Stimulated activated naive CD8-positive, alpha-beta T cell treated with anti-CD3 and anti-CD28 coated beads, Interleukin-15, amount 100 ng/mL, for 72 hours (primary cell): ENCODE measurements at regions not wholly inside any gene's neighbourhood (a gene's known extent, or its start where the extent isn't known, plus 50 kb on each side); places are given as distances from the start of the nearest gene placed in this dataset.
"Not testable (repeated sequence)": the region's sequence is repeated elsewhere in the genome, so short reads cannot be mapped to it uniquely, and the experiment has no call there.

ENCODE experiments used
- ATAC-seq: fragments of 150-1000 bp; cut with Tn5 transposase; 2 replicates; pipeline ENCODE4 v1.10.0; 2021; ENCODE audit warnings: mild to moderate bottlenecking, moderate library complexity
- DNase-seq, 2 donors: peaks; one replicate each; pipeline ENCODE4 v3.0.0; 2021 to 2022
- H3K27ac Mint-ChIP-seq, 2 donors: one replicate each; pipeline ENCODE4 v1.8.0; 2022; ENCODE audit warnings: mild to moderate bottlenecking in 2 of 2, mixed read lengths in 2 of 2, moderate library complexity in 2 of 2
- H3K27me3 Mint-ChIP-seq: one replicate; pipeline ENCODE4 v1.8.0; 2022; ENCODE audit warnings: mixed read lengths
- H3K4me1 Mint-ChIP-seq: one replicate; pipeline ENCODE4 v1.8.0; 2022; ENCODE audit warnings: mild to moderate bottlenecking, mixed read lengths
- H3K4me3 Mint-ChIP-seq, 2 donors: one replicate each; pipeline ENCODE4 v1.8.0; 2022; ENCODE audit warnings: mild to moderate bottlenecking in 2 of 2, mixed read lengths in 2 of 2, moderate library complexity in 1 of 2
- H3K9me3 Mint-ChIP-seq, 2 donors: one replicate each; pipeline ENCODE4 v1.8.0; 2022; ENCODE audit warnings: mixed read lengths in 2 of 2

DNA sequence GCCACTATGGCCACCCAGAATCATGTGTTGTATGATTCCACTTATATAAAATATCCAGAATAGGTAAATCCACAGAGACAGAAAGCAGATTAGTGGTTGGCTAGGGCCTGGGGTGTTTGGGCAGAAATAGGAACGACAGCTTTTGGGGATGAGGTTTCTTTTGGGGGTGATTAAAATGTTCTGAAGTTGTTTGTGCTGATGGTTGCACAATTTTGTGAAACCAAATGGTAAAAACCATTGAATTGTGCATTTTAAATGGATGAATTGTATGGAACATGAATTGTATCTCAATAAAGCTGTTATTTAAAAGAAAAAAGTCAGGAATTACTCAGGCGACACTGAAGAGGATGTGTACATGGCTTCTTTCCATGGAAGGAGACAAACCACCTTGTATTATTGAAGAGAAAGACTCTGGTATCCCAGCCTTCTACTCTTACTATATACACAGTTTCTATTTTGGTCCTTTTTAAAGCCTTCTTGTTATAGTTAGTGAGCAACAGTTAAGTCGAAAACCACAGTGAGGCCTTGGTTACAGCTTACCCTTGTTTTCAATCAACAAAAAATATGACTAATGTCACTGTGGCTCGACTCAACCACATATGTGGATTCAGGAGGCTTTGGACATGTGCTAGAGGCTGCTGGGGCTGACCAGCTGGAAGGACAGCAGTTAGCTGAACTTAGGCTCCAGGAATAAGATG lies 57.1 kb upstream of the KMT2E start:
- DNase-seq (peak; percentile 39 to 66), ATAC-seq (peak; percentile 95)
- Mint-ChIP-seq H3K9me3 (no peaks in the 10 kb centered on the region), H3K4me3 (peak overlapping the region; percentile 50 to 70), H3K4me1 (peaks cover 37% of the 10 kb centered on the region), H3K27me3 (no peaks in the 10 kb centered on the region), H3K27ac (peak overlapping the region; percentile 98 to 100)

DNA sequence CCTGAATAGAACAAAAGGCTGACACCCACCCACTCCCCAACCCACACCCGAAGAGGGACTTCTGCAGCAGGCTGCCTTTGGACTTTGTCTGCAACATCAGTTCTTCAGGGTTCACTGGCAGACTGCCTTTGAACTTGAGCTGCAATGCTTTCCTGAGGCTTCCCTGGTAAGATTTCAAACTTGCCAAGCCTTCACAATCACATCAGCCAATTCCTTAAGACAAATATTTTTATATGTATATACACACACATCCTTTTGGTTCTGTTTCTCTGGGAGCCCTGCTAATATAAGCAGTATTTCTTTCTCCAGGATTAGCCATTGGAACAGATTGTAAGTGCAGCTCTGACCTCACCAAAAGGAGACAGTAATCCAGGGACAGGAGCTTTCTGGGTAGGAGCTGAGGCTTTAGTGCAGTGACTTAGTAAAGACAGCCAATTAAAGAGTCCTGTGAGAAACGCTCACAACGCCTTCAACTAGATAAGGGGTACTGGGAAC lies 55.6 kb upstream of the KMT2E start:
- no peak overlapping the region for H3K4me3 Mint-ChIP-seq
- DNase-seq = no peak
- H3K4me1 Mint-ChIP-seq = peaks cover 43% of the 10 kb centered on the region
- peaks cover 0 to 3% of the 10 kb centered on the region in 2 donors for H3K9me3 Mint-ChIP-seq
- ATAC-seq = no peak
- H3K27ac Mint-ChIP-seq = peak overlapping the region in 1 of 2 donors; percentile 73
- H3K27me3 Mint-ChIP-seq = no peaks in the 10 kb centered on the region

DNA sequence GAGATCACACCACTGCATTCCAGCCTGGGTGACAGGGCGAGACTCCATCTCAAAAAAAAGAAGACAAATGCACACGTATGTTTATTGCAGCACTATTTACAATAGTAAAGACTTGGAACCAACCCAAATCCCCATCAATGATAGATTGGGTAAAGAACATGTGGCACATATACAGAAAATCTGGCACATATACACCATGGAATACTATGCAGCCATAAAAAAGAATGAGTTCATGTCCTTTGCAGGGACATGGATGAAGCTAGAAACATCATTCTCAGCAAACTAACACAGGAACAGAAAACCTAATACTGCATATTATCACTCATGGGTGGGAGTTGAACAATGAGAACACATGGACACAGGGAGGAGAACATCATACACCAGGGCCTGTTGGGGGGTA lies 54.5 kb upstream of the KMT2E start:
- H3K4me3 Mint-ChIP-seq, DNase-seq, H3K9me3 Mint-ChIP-seq, H3K27ac Mint-ChIP-seq, H3K27me3 Mint-ChIP-seq, ATAC-seq: not testable (repeated sequence)
- peaks cover 46% of the 10 kb centered on the region for H3K4me1 Mint-ChIP-seq

DNA sequence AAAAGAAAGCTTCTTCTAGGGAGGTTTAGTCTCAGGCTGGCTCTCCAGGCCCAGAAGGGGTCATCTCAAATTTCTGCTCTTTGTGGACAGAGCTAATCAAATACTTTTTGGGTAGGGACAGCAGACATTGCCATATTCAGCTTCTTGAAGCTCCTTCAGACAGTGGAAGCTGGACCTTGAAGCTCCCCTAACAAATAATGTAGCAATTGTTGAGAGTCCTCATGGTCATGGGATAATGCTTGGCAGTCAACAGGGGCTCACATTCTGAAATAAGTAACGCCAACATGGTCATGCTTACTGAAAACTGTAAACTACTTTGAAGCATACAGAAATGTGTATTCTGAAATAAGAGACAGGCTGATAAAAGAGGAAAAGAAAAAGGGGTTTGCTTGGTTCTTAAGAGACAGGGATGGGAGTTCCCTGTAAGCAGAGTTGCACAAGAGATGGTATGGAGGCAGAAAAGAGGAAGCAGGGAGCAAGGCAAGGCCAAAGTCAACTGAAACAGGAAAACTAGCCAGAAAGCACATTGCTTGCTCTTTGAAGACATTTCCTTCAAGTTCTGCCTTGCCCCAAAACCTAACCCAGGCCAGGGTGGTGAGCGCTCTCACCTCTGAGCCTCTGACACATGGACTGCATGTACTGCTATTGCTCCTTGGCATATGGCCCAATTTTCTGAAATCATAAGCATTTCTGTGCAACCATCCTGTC lies 53.1 kb upstream of the KMT2E start:
- ATAC-seq (no peak), DNase-seq (no peak)
- Mint-ChIP-seq H3K9me3 (peaks cover 0 to 4% of the 10 kb centered on the region in 2 donors), H3K27me3 (no peaks in the 10 kb centered on the region), H3K4me3 (no peak overlapping the region), H3K4me1 (peaks cover 36% of the 10 kb centered on the region), H3K27ac (peak overlapping the region in 1 of 2 donors; percentile 2)

DNA sequence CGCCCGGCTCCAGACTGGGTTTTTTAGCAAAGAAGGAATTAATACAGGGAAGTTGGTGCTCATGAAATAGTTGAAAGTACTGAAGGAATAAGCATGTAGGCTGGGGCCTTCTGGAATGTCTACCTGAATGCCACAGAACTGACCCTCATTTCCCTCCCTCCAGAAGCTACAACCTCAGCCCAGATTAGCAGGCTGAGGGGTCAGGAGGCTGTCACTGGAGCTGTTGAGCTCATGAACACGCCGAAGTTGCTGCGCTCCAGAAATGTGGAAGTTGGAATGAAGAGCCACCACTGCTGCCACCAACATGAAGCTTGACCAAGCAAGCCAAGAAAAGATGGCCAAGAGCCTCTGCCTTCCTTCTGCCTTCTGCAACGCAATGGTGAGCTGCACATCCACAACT lies 52.2 kb upstream of the KMT2E start:
- H3K4me3 Mint-ChIP-seq = no peak overlapping the region
- no peaks in the 10 kb centered on the region for H3K27me3 Mint-ChIP-seq
- DNase-seq = no peak
- peaks cover 0 to 4% of the 10 kb centered on the region in 2 donors for H3K9me3 Mint-ChIP-seq
- peaks cover 27% of the 10 kb centered on the region for H3K4me1 Mint-ChIP-seq
- no peak overlapping the region for H3K27ac Mint-ChIP-seq
- ATAC-seq = no peak

DNA sequence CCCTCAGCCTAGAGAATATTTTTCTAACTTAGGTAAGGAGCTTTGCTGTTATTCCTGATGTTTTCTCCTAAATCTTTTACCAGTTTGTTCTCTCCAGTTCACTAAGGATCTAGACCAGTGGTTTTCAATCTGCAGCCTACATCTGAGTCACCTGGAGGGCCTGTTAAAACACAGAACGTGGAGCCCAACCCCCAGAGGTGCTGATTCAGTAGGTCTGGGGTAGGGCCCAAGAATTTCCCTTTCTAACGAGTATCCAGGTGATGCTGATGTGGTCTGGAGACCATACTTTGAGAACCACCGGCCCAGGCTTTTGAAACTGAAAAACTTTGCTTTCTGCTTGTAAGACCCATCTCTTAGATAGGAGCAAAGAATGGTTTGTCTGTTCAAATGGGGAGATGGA lies 51.2 kb upstream of the KMT2E start:
- DNase-seq (peak in 1 of 2 donors; percentile 52), ATAC-seq (peak; percentile 96)
- H3K9me3 Mint-ChIP-seq = peaks cover 0 to 4% of the 10 kb centered on the region in 2 donors
- no peaks in the 10 kb centered on the region for H3K27me3 Mint-ChIP-seq
- no peak overlapping the region for H3K27ac Mint-ChIP-seq
- H3K4me1 Mint-ChIP-seq = peaks cover 18% of the 10 kb centered on the region
- peak overlapping the region in 1 of 2 donors; percentile 46 for H3K4me3 Mint-ChIP-seq

DNA sequence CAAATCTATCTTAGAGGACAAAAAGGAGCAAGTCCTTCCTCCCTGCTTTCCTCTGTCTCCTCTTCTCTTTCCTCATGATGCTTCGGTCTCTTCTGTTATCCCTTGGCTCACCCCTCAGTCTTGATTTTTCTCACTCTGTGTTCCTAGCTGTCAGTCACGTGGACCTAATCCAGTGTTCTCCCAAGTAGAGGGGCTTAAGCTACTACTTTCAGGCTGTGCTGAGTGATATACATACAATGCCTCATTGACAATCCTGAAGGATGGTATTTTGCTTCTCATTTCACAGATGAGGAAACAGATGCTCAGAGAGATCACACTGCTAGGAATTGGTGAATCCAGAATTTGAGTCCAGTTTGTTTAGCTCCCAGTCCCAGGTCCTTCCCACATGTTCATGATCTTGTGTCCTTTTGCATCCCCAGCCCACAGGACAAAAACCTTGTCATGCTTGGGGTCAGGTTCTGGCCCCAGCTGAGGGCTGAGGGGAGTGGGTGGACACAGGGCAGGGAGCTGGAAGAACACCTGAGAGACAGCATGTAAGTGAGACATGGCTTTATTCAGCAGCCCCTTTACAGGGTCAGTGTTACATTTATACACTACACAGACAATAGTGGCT lies 50.5 kb upstream of the KMT2E start:
- H3K27me3 Mint-ChIP-seq = no peaks in the 10 kb centered on the region
- peaks cover 0 to 4% of the 10 kb centered on the region in 2 donors for H3K9me3 Mint-ChIP-seq
- H3K27ac Mint-ChIP-seq = no peak overlapping the region
- DNase-seq (no peak), ATAC-seq (no peak)
- peaks cover 18% of the 10 kb centered on the region for H3K4me1 Mint-ChIP-seq
- no peak overlapping the region for H3K4me3 Mint-ChIP-seq

DNA sequence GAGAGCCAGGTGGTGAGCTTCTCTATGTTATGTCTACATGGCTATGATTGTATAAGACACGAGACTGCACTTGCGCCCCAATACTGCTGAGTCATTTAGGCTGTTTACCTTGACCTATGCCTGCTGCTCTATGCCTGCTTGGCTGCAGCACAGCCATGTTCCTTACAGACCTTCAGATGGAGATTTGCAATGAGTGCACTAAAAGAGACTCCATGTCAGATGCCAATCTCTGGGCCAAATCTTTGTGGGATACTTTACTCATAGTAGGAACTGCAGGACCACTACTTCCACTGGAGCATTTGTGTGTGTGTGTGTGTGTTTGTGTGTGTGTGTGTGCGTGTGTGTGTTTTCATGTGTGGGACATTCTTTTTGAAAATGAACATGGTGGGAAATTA lies 50.0 kb upstream of the KMT2E start:
- no peaks in the 10 kb centered on the region for H3K27me3 Mint-ChIP-seq
- no peak overlapping the region for H3K4me3 Mint-ChIP-seq
- no peak overlapping the region for H3K27ac Mint-ChIP-seq
- H3K4me1 Mint-ChIP-seq = peaks cover 18% of the 10 kb centered on the region
- DNase-seq = no peak
- ATAC-seq = no peak
- peaks cover 0 to 4% of the 10 kb centered on the region in 2 donors for H3K9me3 Mint-ChIP-seq
